IPS-15b (cell line): ENCODE measurements at regions not wholly inside any gene's neighbourhood (a gene's known extent, or its start where the extent isn't known, plus 50 kb on each side); places are given as distances from the start of the nearest gene placed in this dataset.

Source experiments
- H3K27me3 ChIP-seq: one replicate; pipeline ENCODE4 v1.6.1; 2013; ENCODE audit warnings: low read length; ENCODE audit not compliant: control insufficient read depth, insufficient read depth
- H3K36me3 ChIP-seq: one replicate; pipeline ENCODE4 v1.6.1; 2013; ENCODE audit warnings: low read length; ENCODE audit not compliant: control insufficient read depth, insufficient read depth
- H3K4me1 ChIP-seq: one replicate; pipeline ENCODE4 v1.6.1; 2013; ENCODE audit warnings: mild to moderate bottlenecking, low read length; ENCODE audit not compliant: control insufficient read depth, insufficient read depth
- H3K4me3 ChIP-seq: one replicate; pipeline ENCODE4 v1.5.1; 2013; ENCODE audit warnings: low read depth, low read length
- H3K9ac ChIP-seq: one replicate; pipeline ENCODE4 v1.6.1; 2013; ENCODE audit warnings: low read depth, mild to moderate bottlenecking, low read length
- H3K9me3 ChIP-seq: one replicate; pipeline ENCODE4 v1.6.1; 2013; ENCODE audit warnings: mild to moderate bottlenecking, low read length; ENCODE audit not compliant: control insufficient read depth, insufficient read depth

GRCh38 chr13:73902847-73903246 lies 231.4 kb downstream of the KLF12 start:
- Histone ChIP-seq H3K4me1 (no peaks in the 10 kb centered on the region), H3K9ac (no peak overlapping the region), H3K27me3 (peaks cover 54% of the 10 kb centered on the region), H3K9me3 (no peaks in the 10 kb centered on the region), H3K4me3 (no peak overlapping the region), H3K36me3 (no peaks in the 10 kb centered on the region)

DNA sequence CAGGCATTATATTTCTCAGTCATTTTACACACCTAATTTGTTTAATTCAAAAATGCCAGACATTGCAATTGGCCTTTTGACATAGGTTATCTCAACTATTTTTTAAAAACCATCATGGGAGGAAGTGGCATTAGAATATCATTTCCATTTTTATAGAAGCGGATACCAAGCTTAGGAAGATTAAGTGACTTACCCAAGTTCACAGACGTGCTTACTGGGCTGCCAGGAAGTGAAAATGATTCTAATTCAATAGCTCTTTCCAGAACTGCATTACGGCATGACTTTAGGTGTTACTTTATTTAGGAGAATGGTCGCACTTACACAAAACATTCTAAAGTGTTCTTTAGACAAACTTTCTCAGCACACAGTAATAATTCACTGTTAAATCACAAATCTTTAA lies 231.9 kb downstream of the KLF12 start:
- Histone ChIP-seq H3K9ac (no peak overlapping the region), H3K4me1 (no peaks in the 10 kb centered on the region), H3K27me3 (peaks cover 54% of the 10 kb centered on the region), H3K36me3 (no peaks in the 10 kb centered on the region), H3K4me3 (no peak overlapping the region), H3K9me3 (no peaks in the 10 kb centered on the region)

DNA sequence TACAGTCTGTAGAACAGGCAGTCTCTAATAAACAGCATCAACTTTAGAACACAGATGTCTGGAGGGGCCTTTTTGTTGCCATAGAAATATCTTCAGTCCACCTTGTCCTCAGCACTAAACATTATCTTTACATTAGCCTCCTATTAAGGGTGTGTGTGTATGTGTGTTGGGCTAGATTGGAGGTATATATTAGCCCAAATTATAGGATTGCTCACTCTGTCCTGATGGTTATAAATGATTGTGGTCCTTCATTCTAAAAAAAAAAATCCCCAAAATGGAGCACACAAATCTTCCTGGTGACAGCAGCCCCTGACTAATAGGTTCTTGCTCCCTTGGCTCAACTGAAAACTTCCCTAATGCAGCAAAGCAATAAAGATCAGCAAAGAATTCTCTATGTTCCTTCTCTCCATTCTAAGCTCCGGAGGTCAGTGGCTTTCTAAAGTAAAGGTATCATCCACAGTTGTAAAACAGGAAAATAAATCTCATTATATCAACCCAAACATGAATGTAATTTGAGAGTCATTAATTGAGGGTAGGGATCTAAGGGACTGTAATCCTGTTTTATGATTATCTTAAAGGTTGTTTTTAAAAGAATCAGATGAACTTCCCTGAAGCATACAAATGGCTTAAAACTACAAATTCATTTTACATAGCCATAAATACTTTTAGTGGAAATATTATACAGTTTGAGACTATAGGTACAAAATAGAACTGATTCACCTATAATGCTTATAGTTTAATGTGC lies 232.7 kb downstream of the KLF12 start:
- H3K27me3 ChIP-seq: peaks cover 51% of the 10 kb centered on the region
- H3K36me3 ChIP-seq: no peaks in the 10 kb centered on the region
- H3K4me1 ChIP-seq: no peaks in the 10 kb centered on the region
- H3K9me3 ChIP-seq: no peaks in the 10 kb centered on the region
- H3K4me3 ChIP-seq: no peak overlapping the region
- H3K9ac ChIP-seq: no peak overlapping the region

DNA sequence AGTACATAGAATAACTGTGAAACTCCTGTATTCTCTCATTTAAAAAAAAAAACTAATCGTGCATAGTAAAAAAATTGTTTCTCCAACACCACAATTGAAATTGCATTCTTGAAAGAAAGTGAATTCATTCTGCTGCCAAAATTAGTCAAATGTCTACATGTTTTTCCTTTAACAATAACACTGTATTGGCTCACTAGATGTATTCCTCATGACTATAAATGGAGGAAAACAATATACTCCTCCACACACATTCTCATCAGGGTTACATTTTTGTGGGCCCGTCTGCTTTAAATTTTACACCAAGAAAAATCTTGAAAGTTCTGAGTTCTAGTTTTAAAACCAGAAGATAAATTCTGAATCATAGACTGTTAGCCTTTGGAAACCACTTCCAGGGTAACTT lies 233.6 kb downstream of the KLF12 start:
- no peaks in the 10 kb centered on the region for H3K9me3 ChIP-seq
- H3K4me1 ChIP-seq: no peaks in the 10 kb centered on the region
- H3K36me3 ChIP-seq: no peaks in the 10 kb centered on the region
- no peak overlapping the region for H3K9ac ChIP-seq
- H3K4me3 ChIP-seq: no peak overlapping the region
- H3K27me3 ChIP-seq: peaks cover 48% of the 10 kb centered on the region

DNA sequence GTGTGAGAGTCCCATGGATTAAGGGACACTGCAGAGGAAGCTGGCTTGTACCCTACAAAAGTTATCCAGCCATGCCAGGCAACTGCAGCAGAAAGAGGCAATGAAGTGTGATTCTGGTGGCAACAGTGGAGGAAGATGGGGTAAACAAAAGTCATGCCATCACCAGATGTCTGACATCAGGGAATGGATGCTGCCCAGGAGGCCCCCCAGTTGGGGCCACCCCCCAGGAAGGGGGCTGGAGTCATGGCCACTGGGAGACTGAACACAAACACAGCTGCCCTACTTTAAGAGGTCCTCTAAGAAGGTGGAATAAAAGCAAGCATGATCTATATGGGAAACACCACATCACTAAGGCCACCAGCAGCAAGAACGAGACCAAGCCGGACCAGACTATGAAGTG lies 235.3 kb downstream of the KLF12 start:
- Histone ChIP-seq H3K27me3 (peaks cover 31% of the 10 kb centered on the region), H3K9me3 (no peaks in the 10 kb centered on the region), H3K4me3 (no peak overlapping the region), H3K9ac (no peak overlapping the region), H3K4me1 (no peaks in the 10 kb centered on the region), H3K36me3 (no peaks in the 10 kb centered on the region)

DNA sequence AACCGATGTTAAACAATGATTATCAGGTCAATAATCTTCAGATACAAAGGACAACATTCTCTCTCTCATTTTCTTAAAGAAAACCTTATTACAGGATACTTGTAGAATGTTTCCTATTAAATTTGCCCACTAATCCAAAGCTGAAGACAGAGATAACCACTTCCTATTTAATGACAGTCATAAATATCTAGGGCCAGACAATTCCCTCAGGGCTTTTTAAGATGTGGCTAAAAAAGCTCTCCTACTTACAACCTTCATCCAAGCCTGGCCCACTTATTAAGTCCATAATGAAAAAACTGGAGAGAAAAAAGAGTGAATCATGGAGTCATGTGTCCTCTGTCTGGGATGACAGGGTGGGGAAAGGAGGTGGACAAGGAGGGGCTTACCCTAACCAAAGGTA lies 235.9 kb downstream of the KLF12 start:
- H3K27me3 ChIP-seq: peaks cover 25% of the 10 kb centered on the region
- H3K4me1 ChIP-seq: no peaks in the 10 kb centered on the region
- no peaks in the 10 kb centered on the region for H3K36me3 ChIP-seq
- H3K9me3 ChIP-seq: no peaks in the 10 kb centered on the region
- no peak overlapping the region for H3K9ac ChIP-seq
- no peak overlapping the region for H3K4me3 ChIP-seq

- no peak overlapping the region for H3K4me3 ChIP-seq
- H3K9me3 ChIP-seq: no peaks in the 10 kb centered on the region
- no peaks in the 10 kb centered on the region for H3K36me3 ChIP-seq
- no peak overlapping the region for H3K9ac ChIP-seq
- H3K4me1 ChIP-seq: peaks cover 8% of the 10 kb centered on the region
- H3K27me3 ChIP-seq: no peaks in the 10 kb centered on the region
Observed at GRCh38 chr13:73894995-73895571, 239.1 kb downstream of the KLF12 start.

GRCh38 chr13:73893833-73894232 lies 240.4 kb downstream of the KLF12 start:
- Histone ChIP-seq H3K4me1 (peaks cover 16% of the 10 kb centered on the region), H3K27me3 (no peaks in the 10 kb centered on the region), H3K9ac (no peak overlapping the region), H3K4me3 (no peak overlapping the region), H3K36me3 (no peaks in the 10 kb centered on the region), H3K9me3 (no peaks in the 10 kb centered on the region)

DNA sequence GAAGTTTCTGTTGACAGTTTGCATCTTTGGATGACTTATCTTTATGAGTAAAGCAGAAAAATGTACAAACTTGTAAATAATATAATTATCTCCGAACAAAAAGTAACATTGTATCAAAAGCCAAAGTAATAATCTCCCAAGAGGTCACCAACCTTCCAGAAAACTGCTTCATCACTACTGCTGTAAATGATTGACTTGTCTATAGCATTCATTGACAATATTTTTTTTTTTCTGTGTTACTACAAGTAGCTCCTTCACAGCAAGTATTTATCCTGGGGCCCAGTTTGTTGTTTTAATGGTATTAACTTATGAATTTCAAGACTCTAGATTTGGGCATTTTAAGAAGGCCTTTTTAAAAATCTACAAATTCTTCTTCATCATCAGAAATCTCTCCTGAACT lies 242.4 kb downstream of the KLF12 start:
- no peaks in the 10 kb centered on the region for H3K9me3 ChIP-seq
- H3K9ac ChIP-seq: no peak overlapping the region
- no peak overlapping the region for H3K4me3 ChIP-seq
- H3K4me1 ChIP-seq: peaks cover 16% of the 10 kb centered on the region
- H3K36me3 ChIP-seq: no peaks in the 10 kb centered on the region
- H3K27me3 ChIP-seq: no peaks in the 10 kb centered on the region

DNA sequence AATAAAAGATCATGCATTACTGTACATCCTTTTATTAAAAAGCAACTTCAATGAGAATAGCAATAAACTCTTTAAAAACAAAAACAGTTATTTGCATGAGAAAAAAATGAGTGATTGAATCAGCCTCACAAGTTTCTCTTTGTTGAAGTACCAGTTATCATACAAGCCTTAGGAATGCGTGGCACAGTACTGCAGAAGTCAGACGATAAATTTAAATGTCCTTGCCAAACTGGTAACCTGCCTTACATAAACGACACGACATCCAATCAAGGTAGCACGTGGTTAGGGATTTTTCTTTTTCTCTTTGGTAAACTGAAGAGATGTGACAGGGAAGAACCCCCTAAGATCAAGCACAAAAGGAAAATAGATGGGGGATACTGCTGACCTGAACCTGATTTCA lies 251.0 kb downstream of the KLF12 start:
- Histone ChIP-seq H3K36me3 (no peaks in the 10 kb centered on the region), H3K9me3 (no peaks in the 10 kb centered on the region), H3K9ac (no peak overlapping the region), H3K27me3 (no peaks in the 10 kb centered on the region), H3K4me3 (no peak overlapping the region), H3K4me1 (peaks cover 8% of the 10 kb centered on the region)

GRCh38 chr13:73880365-73880764 lies 253.8 kb downstream of the KLF12 start:
- Histone ChIP-seq H3K9ac (no peak overlapping the region), H3K4me1 (peaks cover 8% of the 10 kb centered on the region), H3K9me3 (no peaks in the 10 kb centered on the region), H3K4me3 (no peak overlapping the region), H3K27me3 (no peaks in the 10 kb centered on the region), H3K36me3 (no peaks in the 10 kb centered on the region)

DNA sequence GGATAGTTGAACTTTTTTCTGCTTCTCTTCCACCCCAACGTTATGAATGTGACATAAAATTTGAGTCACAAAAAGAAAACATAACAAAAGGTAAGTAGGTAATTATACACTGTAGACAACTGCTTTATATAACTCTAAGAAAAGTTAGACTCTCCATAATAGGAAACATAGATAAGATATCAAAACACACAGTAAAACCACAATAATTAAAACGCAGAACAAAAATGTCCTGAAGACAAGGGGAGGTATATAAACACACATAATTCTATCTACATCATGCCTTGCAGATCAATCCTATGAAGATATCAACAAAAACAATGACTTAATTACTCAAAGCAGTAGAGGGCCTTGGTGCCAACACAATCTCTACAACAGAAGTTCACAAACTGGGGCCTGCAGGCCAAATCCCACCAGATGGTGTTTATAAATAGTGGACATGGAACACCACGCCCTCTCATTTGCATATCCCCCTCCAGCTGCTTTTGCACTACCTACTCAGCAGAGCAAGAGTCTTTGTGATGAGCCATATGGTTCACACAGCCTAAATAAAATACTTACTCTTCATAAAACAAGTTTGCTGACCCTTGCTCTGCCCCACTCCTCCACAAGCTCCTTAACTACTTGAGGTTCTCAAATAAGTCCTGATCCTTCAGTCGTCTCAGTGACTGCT lies 254.7 kb downstream of the KLF12 start:
- Histone ChIP-seq H3K27me3 (no peaks in the 10 kb centered on the region), H3K4me1 (peaks cover 8% of the 10 kb centered on the region), H3K9me3 (no peaks in the 10 kb centered on the region), H3K36me3 (no peaks in the 10 kb centered on the region), H3K9ac (no peak overlapping the region), H3K4me3 (no peak overlapping the region)
